Choroid plexus epithelial cell (primary cell): ENCODE measurements at regions not wholly inside any gene's neighbourhood (a gene's known extent, or its start where the extent isn't known, plus 50 kb on each side); places are given as distances from the start of the nearest gene placed in this dataset.
A peak's percentile ranks its signal among the peaks of the same experiment; 100 is the strongest.

Experiments
- DNase-seq: peaks from one replicate; pipeline ENCODE4 v3.0.0-alpha.2; 2010; ENCODE audit warnings: low read depth
- H3K4me3 ChIP-seq: 2 replicates; pipeline ENCODE4 v1.5.1; 2011; ENCODE audit warnings: low read depth, mild to moderate bottlenecking, control low read depth, low read length, moderate library complexity
- TF ChIP-seq, protein P1 (sequence below): conservative IDR thresholded peaks from 2 replicates; pipeline ENCODE4 v1.5.1; 2011; ENCODE audit warnings: low read depth, mild to moderate bottlenecking, control low read depth, inconsistent platforms, low read length, moderate library complexity

DNA sequence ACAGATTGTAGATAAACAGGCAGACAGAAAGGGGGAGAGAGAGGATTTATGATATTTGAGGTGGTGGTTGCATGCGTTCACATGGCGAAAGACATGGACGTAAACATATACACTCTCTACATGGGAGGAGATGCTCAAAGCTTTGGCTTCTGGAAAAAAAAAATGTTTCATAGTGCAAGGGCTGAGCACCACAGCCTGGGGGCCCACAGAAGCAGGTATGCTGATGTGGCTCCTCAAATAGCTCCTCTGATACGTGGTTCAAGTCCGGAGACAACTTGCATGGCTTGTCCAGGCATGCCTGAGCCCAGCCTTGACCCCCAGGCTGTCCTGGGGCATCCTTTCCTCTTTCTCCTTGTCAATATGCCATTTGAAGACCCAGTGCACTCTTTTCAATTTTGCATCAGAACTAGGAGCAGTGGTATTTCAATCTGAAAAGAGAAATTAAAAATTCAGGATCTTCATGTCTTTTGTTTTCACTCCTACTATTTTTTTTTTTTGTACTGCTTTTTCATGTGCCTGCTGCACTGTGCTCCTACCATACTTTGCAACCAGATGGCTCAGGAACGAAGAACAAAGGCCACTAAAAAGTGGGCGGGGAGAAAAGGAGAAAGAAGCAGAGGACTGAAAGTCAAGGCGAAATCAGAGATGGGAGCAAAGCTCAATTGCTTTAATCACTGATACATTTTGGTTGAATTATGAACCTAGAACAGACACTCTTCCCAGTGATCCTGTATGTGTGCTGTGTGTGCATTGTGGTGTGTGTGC lies 495.7 kb upstream of the TCF4 start:
- no peak for DNase-seq
- TF ChIP-seq, protein P1, sequence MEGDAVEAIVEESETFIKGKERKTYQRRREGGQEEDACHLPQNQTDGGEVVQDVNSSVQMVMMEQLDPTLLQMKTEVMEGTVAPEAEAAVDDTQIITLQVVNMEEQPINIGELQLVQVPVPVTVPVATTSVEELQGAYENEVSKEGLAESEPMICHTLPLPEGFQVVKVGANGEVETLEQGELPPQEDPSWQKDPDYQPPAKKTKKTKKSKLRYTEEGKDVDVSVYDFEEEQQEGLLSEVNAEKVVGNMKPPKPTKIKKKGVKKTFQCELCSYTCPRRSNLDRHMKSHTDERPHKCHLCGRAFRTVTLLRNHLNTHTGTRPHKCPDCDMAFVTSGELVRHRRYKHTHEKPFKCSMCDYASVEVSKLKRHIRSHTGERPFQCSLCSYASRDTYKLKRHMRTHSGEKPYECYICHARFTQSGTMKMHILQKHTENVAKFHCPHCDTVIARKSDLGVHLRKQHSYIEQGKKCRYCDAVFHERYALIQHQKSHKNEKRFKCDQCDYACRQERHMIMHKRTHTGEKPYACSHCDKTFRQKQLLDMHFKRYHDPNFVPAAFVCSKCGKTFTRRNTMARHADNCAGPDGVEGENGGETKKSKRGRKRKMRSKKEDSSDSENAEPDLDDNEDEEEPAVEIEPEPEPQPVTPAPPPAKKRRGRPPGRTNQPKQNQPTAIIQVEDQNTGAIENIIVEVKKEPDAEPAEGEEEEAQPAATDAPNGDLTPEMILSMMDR = no peak
- no peak overlapping the region for H3K4me3 ChIP-seq

DNA sequence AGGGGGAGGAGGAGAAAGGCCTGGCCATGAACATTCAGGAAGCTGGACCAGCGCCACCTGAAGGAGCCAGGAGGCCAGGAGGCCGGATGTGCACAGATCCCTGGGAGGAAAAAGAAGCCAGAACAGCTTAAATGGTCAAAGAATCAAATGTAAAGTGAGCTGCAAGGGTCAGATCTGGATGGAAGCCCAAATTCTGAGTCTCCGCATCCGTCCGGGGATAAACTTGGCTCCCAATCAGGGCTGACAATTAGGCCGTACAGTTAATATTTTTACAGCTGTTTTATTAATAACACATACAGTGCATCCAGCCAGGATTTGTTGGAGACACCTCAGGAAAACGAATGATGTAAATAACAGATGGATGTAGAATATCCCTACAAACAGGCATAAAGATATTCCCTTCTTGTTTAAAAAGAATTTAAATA lies 495.1 kb upstream of the TCF4 start:
- no peak overlapping the region for H3K4me3 ChIP-seq
- TF ChIP-seq, protein P1 = peak; percentile 21
- peak; percentile 55 for DNase-seq

GRCh38 chr18:56076723-56077122 lies 488.7 kb upstream of the TCF4 start:
- TF ChIP-seq, protein P1 = no peak
- DNase-seq = no peak
- no peak overlapping the region for H3K4me3 ChIP-seq

- TF ChIP-seq, protein P1 = no peak
- no peak overlapping the region for H3K4me3 ChIP-seq
- no peak for DNase-seq
These were observed 480.7 kb upstream of the TCF4 start for GRCh38 chr18:56068701-56069100.

- DNase-seq = peak; percentile 58
- TF ChIP-seq, protein P1 = no peak
- no peak overlapping the region for H3K4me3 ChIP-seq
These were observed 480.1 kb upstream of the TCF4 start for GRCh38 chr18:56067969-56068671.

DNA sequence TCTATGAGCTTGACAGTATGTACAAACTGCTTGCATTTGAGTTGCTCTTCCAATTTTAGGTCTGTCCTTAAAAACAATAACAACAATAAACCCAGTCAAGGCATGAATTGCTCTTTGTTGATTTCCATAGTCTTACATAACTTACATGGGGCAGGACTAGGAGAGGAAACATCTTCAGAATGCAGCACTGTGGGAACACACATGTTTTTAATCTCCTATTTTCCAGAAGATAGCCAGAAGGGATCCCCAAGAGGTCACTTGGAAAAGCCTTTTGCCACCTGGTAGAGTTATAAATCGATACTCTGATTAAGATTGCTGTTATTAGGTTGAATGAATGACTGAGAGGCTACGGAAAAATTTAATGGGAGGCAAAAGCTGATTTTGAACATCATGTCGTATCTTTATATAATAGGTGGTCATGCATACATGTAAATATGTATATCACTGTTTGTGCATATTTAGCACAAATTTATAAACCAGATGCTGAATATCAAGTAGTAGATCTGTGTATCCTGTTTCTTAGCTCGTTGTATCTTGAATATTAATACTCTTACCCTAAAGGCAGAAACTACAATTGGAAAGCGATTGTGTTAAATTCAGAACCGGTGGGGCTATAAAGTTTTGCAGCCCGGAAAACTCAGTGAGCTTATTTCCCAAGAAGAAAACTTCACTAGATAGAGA lies 479.4 kb upstream of the TCF4 start:
- DNase-seq = no peak
- no peak overlapping the region for H3K4me3 ChIP-seq
- TF ChIP-seq, protein P1 = no peak
